HG03342 (cell line): ENCODE measurements at regions not wholly inside any gene's neighbourhood (a gene's known extent, or its start where the extent isn't known, plus 50 kb on each side); places are given as distances from the start of the nearest gene placed in this dataset.
"Not testable (repeated sequence)": the region's sequence is repeated elsewhere in the genome, so short reads cannot be mapped to it uniquely, and the experiment has no call there.

Experiments used
- ATAC-seq: cut with Tn5 transposase; IDR thresholded peaks from one replicate; pipeline ENCODE4 v1.9.1; 2021; ENCODE audit warnings: mild to moderate bottlenecking, moderate library complexity; ENCODE audit not compliant: unreplicated experiment

- ATAC-seq: no peak
Measured at GRCh38 chr3:166554023-166554422, 716.8 kb upstream of the BCHE start.

GRCh38 chr3:166533740-166534139 lies 696.5 kb upstream of the BCHE start:
- ATAC-seq: no peak

DNA sequence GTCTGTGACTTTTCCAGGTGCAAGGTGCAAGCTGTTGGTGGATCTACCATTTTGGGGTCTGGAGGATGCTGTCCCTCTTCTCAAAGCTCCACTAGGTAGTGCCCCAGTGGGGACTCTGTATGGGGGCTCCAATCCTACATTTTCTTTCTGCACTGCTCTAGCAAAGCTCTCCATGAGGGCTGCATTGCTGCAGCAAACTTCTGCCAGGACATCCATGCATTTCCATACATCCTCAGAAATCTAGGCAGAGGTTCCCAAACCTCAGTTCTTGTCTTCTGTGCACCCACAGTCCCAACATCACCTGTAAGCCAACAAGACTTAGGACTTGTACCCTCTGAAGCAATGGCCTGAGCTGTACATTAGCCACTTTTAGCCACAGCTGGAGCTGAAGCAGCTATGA lies 694.5 kb upstream of the BCHE start:
- no peak for ATAC-seq

- ATAC-seq: no peak
Measured at GRCh38 chr3:166527325-166527724, 690.1 kb upstream of the BCHE start.

DNA sequence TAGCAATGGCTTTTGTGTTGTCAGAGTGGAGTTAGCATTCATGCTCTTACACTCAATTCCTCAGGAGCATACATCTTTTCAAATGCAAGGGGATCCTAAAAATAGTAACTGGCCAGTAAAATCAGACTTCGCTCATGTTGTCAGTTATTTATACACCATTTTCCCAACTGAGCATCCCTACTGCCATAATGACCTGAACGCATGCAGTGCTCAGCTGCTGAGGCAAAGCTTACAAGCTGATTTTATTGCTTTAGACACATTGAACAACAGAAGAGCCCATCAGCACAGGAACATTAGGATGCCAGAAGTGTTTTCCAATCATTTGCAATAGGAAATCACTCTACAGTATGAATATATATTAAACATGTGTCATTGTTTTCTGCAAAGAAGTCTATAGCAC lies 689.7 kb upstream of the BCHE start:
- no peak for ATAC-seq

DNA sequence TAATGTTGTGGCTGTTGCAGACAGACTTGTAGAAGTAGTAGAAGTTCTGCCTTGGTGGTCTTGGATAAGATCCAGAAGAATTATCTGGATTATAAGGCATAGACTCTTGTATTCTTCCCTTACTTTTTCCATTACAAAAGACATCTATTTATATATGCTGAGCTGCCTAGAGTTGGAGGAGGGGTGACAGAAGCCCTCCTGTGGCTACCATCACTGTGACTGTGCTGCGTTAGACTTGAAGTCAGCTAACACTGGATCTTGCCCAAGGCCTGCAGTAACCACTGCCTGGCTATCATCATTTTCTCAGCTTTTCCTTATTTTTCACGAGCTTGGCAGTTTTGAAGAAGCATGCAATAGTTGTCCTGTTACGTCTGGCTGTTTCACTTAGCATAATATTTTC lies 684.8 kb upstream of the BCHE start:
- no peak for ATAC-seq

- ATAC-seq: no peak
Measured at GRCh38 chr3:166519443-166519842, 682.2 kb upstream of the BCHE start.

DNA sequence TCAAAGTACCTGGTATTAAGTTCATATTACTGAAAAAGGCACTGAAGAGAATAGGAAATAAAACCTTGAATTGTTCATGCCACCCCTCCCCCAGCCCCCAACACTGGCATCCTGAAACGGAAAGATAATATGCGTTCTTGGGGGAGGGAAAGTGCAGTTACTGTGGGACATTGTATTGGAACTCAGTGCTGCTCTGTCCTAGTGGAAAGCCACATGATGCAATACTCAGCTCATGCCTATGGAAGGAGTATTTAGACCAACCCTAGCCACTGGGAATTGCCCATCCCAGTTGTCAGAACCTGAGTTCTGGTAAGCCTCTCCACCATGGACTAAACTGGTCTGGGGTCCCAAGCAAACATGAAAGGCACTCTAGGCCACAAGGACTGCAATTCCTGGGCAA lies 680.8 kb upstream of the BCHE start:
- no peak for ATAC-seq

DNA sequence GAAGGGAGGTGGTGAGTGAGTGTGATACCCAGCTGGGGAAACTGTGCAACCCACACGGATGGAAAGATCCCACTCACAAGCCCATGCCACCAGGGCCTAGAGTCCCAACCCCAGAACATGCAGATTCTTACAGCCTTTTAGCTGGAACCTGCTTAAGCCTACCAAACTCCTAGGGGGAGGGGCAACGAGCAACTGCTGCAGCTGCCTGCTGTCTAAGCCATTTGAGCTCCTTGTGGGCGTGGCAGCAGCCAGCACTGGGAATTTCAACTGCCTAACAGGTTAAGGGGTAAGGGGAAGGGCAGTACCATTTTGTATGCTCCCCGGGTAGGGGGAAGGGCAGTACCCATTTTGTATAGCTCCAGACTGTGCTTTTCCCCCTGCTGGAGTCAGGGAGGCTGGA lies 673.2 kb upstream of the BCHE start:
- ATAC-seq: no peak

- not testable (repeated sequence) for ATAC-seq
Measured at GRCh38 chr3:166500420-166500819, 663.2 kb upstream of the BCHE start.

GRCh38 chr3:166499636-166500035 lies 662.4 kb upstream of the BCHE start:
- no peak for ATAC-seq

GRCh38 chr3:166498446-166498845 lies 661.2 kb upstream of the BCHE start:
- no peak for ATAC-seq

GRCh38 chr3:166489826-166490225 lies 652.6 kb upstream of the BCHE start:
- ATAC-seq: no peak

- no peak for ATAC-seq
Measured at GRCh38 chr3:166488977-166489672, 651.9 kb upstream of the BCHE start.

DNA sequence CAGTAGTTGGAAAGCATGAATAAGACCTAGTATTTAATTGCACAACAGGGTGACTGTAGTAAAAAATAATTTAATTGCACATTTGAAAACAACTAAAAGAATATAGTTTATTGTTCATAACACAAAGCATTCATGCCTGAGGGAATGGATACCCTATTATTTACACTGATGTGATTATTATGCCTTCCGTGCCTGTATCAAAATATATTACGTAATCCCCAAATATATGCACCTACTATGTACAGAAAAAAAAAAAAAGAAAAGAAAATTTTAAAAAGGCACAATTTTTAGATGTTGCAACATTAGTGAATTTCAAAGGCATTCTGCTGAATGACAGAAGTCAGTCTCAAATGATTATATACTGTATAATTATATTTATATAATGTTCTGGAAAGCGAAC lies 647.2 kb upstream of the BCHE start:
- ATAC-seq: no peak

DNA sequence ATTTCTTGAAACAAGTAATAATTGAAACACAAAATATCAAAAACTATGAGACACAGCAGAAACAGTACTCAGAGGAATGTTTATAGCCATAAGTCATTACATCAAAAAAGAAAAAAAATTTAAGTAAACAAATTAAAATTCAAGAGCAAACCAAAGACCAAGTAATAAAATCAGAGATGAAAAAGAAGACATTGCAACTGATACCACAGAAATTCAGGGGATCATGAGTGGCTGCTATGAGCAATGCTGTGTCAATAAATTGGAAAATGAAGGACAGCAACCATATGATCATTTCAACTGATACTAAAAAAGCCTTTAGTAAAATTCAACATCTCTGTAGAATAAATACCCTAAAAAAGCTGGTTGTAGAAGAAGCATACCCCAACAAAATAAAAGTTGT lies 644.1 kb upstream of the BCHE start:
- no peak for ATAC-seq

GRCh38 chr3:166478356-166478755 lies 641.1 kb upstream of the BCHE start:
- ATAC-seq: no peak

GRCh38 chr3:166473501-166473900 lies 636.3 kb upstream of the BCHE start:
- no peak for ATAC-seq

DNA sequence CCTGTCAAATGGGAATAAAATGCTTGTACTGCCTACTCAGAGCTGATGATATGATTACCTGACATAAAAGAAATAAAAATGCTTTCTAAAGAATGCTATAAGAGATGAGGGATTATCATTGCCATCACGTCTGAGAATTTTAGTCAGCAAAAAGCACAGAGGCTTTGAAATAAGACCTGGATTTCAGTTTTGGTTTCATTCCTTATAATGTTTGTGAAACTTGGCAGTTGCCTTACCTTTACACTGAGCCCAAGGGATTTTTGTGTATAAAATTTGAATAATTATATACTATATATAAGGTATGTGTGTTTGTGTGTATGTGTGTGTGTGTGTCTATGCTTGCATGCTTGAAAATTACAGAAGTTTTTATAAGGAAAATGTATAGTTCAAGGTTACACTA lies 634.8 kb upstream of the BCHE start:
- no peak for ATAC-seq

DNA sequence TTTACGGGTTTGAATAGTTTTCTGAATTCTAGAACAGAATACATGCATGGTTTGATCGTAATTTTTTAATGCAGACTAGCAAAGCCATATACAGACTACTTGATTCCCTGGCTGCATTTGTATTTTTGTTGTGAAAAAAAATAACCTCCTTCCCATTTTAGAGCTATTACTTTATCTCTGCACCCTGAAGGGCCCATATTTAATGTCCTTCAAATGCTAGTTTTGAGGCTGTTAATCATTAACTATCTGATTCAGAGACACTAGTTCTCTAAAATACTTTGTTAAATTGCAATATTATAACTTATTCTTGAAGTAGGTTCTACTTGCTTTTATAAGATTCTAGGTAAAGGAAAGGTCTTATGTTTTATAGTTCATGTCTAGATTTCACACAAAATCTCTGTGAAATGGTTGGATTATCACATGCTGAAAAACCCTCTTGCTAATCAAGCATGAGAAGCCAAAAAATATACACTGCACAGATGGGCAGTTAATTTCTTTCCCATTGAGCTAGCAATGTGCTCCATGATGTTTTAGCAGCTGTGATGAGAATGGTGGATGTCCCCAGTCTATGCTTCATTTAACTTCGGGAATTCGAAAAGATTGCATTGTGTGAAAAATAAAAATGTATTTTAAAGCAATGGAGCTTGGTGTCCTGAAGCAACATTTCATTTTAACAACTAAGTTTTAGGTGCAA lies 634.0 kb upstream of the BCHE start:
- no peak for ATAC-seq

- ATAC-seq: no peak
Measured at GRCh38 chr3:166462891-166463470, 625.8 kb upstream of the BCHE start.

- ATAC-seq: no peak
Measured at GRCh38 chr3:166461626-166462025, 624.4 kb upstream of the BCHE start.
